Occipital lobe (tissue), 1 donor: ENCODE measurements at regions not wholly inside any gene's neighbourhood (a gene's known extent, or its start where the extent isn't known, plus 50 kb on each side); places are given as distances from the start of the nearest gene placed in this dataset.

Source experiments
- DNase-seq: peaks from one replicate; lab custom pipeline; 2025; lab: John Stamatoyannopoulos, UW

DNA sequence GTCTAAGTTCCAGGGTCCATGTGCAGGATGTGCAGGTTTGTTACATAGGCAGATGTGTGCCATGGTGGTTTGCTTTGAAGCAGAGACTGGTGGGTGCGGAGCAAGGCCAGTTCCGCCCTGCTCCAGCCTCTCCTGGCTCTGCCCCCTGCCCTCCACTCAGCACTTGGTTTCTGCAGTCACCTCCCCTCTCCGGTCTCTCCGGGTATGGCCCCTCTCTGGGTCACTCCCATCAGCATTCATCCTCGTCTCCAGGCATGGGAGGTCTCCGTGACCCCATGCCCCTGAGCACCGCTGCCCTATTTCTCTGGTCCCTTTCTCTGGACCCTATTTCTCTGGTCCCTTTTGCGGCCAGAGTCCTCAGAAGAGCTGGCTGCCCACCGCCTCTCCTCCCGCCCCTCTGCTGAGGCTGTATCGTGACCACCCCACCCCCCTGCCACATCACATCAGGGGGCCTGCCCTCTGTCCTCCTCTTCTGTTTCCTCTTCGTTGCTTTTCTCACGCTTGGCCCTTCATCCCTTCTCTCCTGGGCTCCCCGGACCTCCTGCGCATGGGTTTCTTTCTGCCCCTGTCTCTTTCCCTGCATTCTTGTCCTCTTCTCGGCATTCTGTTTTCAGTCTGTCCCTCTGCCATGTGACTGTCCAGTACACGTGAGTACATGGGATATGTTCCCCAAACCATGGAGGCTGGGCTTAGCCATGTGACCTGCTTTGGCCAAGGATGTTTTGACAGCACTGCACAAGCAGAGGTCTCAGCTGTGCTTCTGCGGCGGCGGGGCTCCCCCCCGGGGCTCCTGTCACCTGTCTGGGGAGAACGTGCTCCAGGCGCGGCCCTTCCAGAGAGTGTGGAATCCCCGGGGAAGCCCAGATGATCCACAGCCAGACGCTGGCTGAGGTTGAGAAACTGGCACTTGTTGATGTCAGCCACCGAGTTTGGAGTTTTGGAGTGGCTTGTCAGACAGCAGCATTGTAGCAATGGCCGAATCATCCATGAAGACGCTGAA lies 54.4 kb upstream of the C1orf174 start:
- DNase-seq = no peak

DNA sequence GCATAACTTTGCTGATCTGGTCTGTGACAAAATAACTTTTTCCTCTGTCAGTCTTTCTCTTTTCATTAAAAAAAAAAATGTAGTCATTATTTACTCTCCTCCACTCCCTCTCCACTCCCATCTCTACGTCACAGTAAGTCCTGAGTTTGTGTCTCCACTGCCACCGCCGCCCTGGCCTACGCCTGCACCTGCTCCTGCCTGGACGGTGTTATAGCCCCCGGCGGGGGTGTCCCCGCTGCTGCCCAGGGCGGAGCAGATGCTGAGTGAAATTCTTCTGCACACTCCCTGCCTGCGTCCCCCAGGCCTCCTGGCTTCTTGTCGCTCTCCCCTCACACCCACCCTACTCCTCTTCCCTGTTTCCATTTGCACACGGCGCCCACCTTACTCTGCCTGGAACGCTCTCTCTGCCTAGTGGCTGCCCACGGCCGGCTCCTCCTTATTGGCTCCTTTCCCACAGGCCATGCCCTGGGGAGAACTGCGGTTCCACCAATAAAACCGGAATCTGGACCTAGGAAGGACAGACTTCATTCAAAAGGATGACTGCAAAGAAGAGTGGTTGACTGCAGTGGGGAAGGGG lies 55.2 kb upstream of the C1orf174 start:
- DNase-seq = no peak

- no peak for DNase-seq
These were observed 56.6 kb upstream of the C1orf174 start for GRCh38 chr1:3956527-3957170.

- DNase-seq = no peak
These were observed 59.3 kb upstream of the C1orf174 start for GRCh38 chr1:3959361-3959760.

- no peak for DNase-seq
These were observed 63.5 kb upstream of the C1orf174 start for GRCh38 chr1:3963554-3963953.

DNA sequence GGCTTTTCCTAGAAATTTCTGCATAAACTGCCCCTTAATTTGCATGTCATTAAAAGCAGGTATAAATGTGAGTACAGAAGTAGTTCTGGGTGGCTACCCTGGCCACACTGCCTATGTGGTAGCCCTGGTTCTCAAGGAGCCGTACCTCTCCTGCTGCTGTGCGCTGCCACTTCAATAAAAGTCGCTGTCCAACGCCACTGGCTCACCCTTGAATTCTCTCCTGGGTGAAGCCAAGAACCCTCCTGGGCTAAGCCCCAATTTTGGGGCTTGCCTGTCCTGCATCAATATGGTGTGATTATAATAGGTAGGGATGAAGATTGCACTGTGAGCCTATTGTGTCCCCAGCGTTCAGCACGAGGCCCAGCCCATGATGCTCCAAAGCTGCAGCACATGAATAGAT lies 65.6 kb upstream of the C1orf174 start:
- DNase-seq = no peak

- DNase-seq = no peak
These were observed 68.8 kb upstream of the C1orf174 start for GRCh38 chr1:3968851-3969250.

- DNase-seq = no peak
These were observed 71.9 kb upstream of the C1orf174 start for GRCh38 chr1:3971981-3972380.

GRCh38 chr1:3975903-3976630 lies 76.0 kb upstream of the C1orf174 start:
- no peak for DNase-seq

DNA sequence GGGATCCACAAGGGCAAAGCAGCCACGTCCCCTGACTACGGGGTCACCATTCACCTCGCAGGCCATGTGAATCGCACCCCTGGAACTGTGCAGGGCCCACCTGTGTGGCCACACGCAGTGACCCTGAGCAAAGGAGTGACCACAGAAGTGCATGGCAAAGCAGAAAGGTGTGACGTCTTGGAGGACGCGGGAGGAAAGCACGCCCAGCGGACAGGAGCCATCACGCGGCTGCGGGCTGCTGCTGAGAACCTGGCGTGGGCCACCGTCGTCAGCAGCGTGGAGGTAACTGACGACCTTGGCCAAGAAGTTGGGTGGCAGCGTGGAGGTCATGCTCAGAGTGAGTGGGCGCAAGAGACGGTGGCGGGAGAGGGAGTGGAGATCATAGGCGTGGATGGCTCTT lies 76.7 kb upstream of the C1orf174 start:
- DNase-seq = no peak

DNA sequence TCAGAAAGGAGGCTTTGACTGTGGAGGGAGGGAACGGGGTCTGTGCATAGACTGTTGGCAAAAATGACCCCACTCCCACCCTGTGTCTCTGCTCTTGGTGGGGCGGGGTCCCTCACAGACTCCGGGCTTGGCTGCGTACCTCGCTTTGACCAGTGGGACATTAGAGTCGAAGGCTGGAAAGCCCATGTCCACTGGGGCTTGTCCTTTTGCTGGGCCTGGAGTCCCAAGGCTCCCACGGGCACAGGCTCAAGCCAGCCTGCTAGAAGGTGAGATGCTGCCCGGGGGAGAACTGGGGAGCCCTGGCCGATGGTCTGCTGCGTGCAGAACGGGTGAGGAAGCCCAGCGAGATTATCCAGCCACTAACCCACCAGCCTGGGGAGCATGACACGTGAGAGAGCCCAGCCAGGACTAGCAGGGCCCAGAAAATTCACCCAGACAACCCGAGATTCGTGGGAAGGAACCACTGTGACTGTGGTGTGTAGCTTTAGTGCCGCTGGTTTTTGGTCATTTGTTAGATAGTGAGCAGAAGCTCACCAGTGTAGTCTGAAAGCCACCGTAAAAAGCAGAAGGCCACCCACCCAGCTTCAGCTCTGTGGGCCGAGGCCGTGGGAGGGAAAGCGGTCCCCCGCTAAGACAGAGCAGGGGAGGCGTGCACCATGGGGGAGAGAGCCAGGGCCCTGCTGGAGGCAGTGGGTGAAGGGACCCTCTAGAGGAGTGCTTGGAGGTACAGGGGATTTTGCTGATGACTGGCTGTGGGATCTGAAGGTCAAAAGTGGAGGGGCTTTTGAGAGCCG lies 78.3 kb upstream of the C1orf174 start:
- no peak for DNase-seq

DNA sequence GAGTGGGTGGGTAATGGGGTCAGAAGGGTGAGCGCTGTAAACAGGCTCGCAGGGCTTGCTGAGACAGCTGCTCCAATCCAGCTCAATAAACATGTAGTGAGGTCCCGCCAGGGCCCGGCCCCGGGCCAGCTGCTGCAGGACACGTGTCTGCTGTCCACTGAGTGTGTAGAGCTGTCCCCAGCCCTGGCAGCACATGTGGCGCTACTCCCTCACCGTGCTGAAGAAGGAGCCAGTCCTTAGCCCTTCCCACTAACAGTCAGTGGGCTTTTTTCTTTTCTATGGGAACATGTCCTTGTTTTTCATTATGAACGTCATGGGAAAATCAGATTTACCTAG lies 78.9 kb upstream of the C1orf174 start:
- DNase-seq = no peak

- DNase-seq = no peak
These were observed 81.2 kb upstream of the C1orf174 start for GRCh38 chr1:3981261-3981660.

DNA sequence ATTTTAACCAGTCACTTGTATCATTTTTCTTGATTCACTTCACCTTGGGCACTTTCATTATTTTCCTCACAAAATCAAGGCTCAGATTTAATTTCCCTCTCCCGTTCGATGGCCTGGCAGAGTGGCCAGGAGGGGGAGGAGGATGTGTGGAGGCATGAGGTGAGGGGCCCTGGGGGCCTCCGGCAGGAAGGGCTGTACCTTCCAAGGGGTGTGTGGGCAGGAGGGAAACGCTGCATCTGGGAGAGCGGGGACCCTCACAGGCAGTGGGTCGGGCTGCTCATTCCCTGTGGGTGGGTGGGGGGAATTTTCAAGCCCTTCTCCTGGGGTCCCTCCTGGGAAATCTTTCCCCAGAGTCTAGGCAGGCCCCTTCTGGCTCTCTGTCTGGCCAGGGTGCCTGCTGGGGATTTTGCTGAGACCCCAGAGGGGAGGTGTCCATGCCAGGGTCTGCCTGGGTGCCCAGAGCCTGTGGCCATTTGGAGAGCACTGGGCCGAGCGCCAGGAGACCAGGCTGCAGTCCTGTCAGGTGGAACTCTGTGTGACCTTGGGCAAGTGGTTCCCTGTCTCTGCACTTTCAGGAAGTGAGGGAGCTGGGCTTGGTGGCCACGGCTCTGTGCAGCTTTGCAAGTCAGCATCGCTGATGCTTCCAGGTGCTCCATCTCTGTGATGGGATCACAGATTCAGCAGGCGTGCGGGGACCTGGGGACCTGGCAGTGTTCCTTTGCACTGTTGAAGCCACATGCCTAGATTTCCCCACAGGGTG lies 81.9 kb upstream of the C1orf174 start:
- no peak for DNase-seq

GRCh38 chr1:3983181-3983580 lies 83.1 kb upstream of the C1orf174 start:
- DNase-seq = no peak

DNA sequence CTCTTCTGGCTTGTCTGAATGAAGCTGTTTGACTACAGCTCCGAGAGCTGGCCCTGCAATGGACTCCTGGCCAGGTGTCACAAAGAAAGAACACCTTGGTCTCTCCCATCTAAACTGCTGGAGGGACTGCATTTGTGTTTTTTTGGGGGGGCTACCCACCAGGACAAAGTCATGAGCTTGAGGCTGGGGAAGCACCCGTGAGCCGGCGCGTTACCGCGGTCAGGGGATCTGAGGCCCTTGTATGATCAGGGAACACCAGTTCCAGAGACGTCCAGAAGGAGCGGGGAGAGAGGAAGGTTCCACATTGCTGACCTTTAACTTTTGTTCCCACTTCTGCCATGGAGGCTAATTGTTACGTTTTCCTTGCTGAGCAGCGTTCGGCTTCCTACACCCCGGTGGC lies 84.5 kb upstream of the C1orf174 start:
- no peak for DNase-seq

DNA sequence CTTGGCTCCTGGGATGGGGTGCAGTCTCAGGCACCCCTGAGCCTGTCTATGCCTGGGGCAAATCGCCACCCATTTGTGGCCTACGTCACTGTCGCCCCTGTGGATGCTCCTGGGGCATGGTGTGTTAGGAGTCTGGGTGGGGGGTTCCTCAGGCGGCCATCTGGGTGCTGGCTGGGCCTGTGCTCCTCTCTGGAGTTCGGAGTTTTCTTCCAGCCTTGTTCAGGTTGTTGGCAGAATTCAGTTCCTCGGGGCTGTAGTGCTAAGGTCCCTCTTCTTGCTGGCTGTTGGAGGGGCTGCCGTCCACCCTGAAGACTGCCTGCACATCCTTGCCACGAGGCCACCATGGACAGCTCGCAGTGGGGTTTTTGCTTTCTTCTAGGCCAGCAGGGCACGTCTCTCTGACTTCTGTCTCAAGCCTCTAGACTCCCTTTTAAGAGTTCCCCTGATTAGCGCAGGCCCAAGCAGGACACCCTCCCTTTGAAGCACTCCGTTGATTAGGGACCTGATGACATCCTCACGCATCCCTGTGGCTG lies 86.7 kb upstream of the C1orf174 start:
- DNase-seq = no peak

DNA sequence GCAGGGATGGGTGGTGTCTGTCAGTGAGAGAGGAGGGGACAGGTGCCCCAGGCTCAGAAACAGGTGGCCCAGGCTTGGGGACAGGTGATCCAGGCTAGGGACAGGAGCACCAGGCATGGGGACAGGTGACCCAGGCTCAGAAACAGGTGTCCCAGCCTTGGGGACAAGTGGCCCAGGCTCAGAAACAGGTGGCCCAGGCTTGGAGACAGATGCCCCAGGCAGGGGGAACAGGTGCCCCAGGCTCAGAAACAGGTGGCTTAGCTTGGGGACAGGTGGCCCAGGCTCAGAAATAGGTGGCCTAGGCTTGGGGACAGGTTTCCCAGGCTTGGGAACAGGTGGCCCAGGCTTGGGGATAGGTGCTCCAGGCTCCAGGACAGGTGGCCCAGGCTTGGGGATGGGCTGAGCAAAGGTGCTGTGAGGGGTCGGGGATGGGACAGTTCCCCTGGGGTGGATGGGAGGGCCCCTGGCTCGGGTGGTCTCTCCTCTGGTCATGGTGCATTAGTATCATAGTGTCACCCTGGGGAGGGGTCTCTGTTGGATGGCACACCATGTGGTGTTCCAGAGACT lies 87.7 kb upstream of the C1orf174 start:
- no peak for DNase-seq

DNA sequence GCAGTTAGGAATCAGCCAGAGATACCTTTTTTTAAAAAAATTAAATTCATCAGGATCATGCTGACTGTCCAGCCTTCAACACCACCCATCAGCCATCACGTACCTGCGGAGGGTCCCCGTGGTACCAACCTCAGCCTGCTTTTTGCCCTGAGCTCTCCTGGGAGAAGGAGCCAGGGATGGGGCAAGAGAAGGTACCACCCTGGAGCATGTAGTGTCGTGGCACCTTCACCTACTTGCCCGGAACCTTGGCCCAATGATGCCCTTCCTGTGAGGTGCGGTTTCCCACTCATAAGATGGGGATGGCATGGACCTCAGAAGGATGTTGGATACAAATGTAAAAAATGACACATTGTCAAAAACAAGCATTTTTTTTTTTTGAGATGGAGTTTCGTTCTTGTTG lies 88.4 kb upstream of the C1orf174 start:
- no peak for DNase-seq

DNA sequence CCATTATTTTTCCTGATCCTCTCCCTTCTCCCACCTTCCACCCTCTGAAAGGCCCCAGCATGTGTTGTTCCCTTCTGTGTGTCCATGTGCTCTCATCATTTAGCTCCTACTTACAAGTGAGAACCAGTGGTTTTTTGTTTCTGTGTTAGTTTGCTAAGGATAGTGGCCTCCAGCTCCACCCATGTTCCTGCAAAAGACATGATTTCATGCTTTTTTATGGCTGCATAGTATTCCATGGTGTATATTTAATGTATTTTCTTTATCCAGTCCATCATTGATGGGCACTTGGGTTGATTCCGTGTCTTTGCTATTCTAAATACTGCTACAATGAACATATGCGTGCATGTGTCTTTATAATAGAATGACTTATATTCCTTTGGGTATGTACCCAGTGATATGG lies 89.4 kb upstream of the C1orf174 start:
- DNase-seq = no peak
